RWPE1 (cell line): ENCODE measurements at regions not wholly inside any gene's neighbourhood (a gene's known extent, or its start where the extent isn't known, plus 50 kb on each side); places are given as distances from the start of the nearest gene placed in this dataset.

ENCODE experiments used
- CTCF ChIA-PET: fragments of 350-600 bp; sonication (Branson Sonifier 250); formaldehyde crosslinking; extraction: SDS; loops from one replicate; lab custom pipeline; 2021; lab: Yijun Ruan, JAX
- POLR2A ChIA-PET: fragments of 400-600 bp; formaldehyde crosslinking; extraction: SDS; loops from one replicate; lab custom pipeline; 2020; ENCODE audit warnings: antibody characterized with exemption; ENCODE audit not compliant: low non-redundant PET; lab: Yijun Ruan, JAX
- DNase-seq: peaks from one replicate; pipeline ENCODE4 v3.0.0; 2012; ENCODE audit warnings: low spot score
- H3K27ac ChIP-seq: fragments of 450-650 bp; 2 replicates; pipeline ENCODE4 v1.5.1; 2017
- CTCF ChIP-seq: fragments of 450-650 bp; conservative IDR thresholded peaks from 2 replicates; pipeline ENCODE4 v1.5.1; 2017; ENCODE audit warnings: low read depth, mild to moderate bottlenecking

GRCh38 chr15:47964229-47964628, 156.6 kb upstream of the SLC24A5 start:
- H3K27ac ChIP-seq, result no peak overlapping the region
- ChIA-PET POLR2A (no interaction called here), CTCF (interaction anchor here (0.5 to 1.2 kb wide), 3 partner anchors 24 to 695 kb away, joined by 3 to 5 read pairs (median 3); no protein-coding TSS in a partner anchor)
- no peak for TF ChIP-seq CTCF
- no peak for DNase-seq

- POLR2A ChIA-PET, result no interaction called here
- DNase-seq, result no peak
- CTCF ChIA-PET, result no interaction called here
- no peak overlapping the region for H3K27ac ChIP-seq
- TF ChIP-seq CTCF, result no peak
Observed at GRCh38 chr15:47965297-47965696, 155.5 kb upstream of the SLC24A5 start.

GRCh38 chr15:47968593-47968992, 152.2 kb upstream of the SLC24A5 start:
- TF ChIP-seq CTCF, result no peak
- ChIA-PET CTCF (no interaction called here), POLR2A (no interaction called here)
- no peak for DNase-seq
- H3K27ac ChIP-seq, result no peak overlapping the region

GRCh38 chr15:47971637-47972036, 149.2 kb upstream of the SLC24A5 start:
- no peak for DNase-seq
- ChIA-PET POLR2A (no interaction called here), CTCF (no interaction called here)
- no peak for TF ChIP-seq CTCF
- no peak overlapping the region for H3K27ac ChIP-seq

- ChIA-PET CTCF (no interaction called here), POLR2A (no interaction called here)
- DNase-seq, result no peak
- H3K27ac ChIP-seq, result no peak overlapping the region
- TF ChIP-seq CTCF, result no peak
Observed at GRCh38 chr15:47972738-47973137, 148.1 kb upstream of the SLC24A5 start.

GRCh38 chr15:47974724-47975123, 146.1 kb upstream of the SLC24A5 start:
- no peak overlapping the region for H3K27ac ChIP-seq
- DNase-seq, result no peak
- no peak for TF ChIP-seq CTCF
- ChIA-PET POLR2A (no interaction called here), CTCF (interaction anchor here (0.7 kb wide), 1 partner anchor 107 kb away, joined by 3 read pairs; no protein-coding TSS in a partner anchor)
